ENCODE measurements at regions not wholly inside any gene's neighbourhood (a gene's known extent, or its start where the extent isn't known, plus 50 kb on each side); places are given as distances from the start of the nearest gene placed in this dataset.
"Not testable (repeated sequence)": the region's sequence is repeated elsewhere in the genome, so short reads cannot be mapped to it uniquely, and the experiment has no call there.

DNA sequence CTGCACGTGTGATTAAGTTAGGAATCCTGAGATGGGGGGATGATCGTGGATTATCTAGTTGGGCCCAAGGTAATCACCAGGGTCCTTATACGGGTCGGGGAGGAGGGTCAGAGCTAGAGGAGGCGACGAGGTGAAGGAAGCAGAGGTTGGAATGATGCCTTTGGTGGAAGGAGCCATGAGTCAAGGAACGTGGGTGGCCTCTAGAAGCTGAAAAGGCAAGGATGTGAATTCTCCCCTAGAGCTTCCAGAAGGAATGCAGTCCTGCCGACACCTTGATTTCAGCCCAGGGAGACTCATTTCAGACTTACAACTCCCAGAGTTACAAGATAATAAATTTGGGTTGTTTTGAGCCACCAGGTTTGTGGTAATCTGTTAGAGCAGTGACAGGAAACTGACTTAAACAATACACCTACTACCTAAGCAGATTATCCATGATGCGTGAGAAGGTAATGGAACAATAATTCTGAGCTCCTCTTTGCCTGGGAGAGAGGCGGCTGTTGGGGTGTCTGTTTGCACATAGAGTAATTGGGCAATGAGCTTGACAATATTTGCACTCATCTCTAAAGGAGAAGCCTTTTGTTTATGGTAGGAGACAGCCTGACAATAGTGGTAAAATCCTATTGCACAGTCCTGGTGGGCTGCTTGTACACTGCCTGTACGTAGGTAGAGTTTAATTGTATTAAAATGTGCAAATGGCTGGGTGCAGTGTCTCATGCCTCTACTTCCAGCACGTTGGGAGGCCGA is 129.3 kb upstream of the IER5L start:
- DNase-seq (ENCODE audit: low spot score): peak; percentile 24
- Histone ChIP-seq H3K4me3 (no peak overlapping the region), H3K27ac (no peak overlapping the region)
- TF ChIP-seq, protein P1, sequence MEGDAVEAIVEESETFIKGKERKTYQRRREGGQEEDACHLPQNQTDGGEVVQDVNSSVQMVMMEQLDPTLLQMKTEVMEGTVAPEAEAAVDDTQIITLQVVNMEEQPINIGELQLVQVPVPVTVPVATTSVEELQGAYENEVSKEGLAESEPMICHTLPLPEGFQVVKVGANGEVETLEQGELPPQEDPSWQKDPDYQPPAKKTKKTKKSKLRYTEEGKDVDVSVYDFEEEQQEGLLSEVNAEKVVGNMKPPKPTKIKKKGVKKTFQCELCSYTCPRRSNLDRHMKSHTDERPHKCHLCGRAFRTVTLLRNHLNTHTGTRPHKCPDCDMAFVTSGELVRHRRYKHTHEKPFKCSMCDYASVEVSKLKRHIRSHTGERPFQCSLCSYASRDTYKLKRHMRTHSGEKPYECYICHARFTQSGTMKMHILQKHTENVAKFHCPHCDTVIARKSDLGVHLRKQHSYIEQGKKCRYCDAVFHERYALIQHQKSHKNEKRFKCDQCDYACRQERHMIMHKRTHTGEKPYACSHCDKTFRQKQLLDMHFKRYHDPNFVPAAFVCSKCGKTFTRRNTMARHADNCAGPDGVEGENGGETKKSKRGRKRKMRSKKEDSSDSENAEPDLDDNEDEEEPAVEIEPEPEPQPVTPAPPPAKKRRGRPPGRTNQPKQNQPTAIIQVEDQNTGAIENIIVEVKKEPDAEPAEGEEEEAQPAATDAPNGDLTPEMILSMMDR (IDR thresholded peaks at IDR 0.05): no peak

DNA sequence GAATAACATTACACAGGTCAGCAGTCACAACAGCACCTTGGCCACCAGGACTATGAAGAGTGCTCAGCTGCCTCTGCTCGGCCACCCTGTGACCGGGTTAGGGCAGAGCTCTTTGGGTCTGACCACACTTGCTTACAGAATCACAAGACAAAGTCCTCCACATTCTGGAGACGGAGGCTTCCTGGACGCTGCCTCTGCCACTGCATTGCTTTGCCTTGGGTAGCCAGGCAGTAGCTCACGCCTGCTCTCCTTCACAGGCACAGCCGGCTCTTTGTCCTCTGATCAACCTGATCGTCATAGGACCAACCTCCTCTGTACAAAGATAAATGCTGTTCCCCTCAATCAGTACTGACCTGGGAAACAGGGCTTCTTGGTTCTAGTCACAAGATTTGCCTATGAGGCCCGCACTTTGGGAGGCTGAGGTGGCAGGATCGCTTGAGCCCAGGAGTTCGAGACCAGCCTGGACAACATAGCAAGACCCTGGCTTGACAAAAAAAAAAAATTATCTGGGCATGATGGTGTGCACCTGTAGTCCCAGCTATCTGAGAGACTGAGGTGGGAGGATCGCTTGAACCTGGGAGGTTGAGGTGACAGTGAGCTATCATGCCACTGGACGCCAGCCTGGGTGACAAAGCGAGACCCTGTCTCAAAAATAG is 128.4 kb upstream of the IER5L start:
- no peak overlapping the region for H3K27ac ChIP-seq

DNA sequence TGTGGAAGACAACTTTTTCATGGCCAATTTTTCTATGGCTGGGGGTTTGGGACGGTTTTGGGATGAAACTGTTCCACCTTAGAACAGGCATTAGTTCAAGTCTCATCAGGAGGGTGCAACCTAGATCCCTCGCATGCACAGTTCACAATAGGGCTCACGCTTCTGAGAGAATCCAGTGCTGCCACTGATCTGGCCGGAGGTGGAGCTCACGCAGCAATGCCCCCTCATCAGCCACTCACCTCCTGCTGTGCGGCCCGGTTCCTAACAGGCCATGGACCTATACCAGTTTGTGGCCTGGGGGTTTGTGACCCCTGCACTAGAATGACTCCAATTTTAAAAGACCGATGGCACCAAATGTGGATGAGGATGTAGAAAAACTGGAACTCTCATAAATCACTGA is 127.2 kb upstream of the IER5L start:
- Histone ChIP-seq H3K27ac (no peak overlapping the region), H3K4me3 (no peak overlapping the region)
- peak; percentile 31 for DNase-seq (ENCODE audit: low spot score)
- TF ChIP-seq, protein P1 (IDR thresholded peaks at IDR 0.05): no peak

More for the DNA sequence above, 128.4 kb upstream of the IER5L start:
- TF ChIP-seq, protein P1 (IDR thresholded peaks at IDR 0.05): no peak
- DNase-seq (ENCODE audit: low spot score): peak; percentile 36
- H3K4me3 ChIP-seq: no peak overlapping the region

DNA sequence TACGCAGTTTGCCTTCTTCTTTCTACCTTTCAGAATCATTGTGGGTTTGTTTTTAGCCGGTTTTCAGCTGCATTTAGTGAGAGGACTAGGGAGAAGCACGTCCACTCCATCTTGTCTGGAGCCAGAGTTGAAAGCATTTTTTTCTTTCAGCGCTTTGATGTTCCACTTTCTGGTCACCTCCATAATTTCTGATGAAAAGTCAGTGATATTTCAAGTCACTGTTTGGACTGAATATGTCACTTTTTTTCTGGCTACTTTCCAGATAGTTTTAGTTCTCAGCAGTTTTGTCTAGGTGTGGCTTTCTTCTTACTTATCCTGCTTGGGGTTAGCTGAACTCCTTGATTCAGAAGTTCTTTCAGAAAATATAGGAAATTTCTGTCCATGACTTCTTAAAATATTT is 123.9 kb upstream of the IER5L start:
- Histone ChIP-seq H3K27ac (no peak overlapping the region), H3K4me3 (no peak overlapping the region)
- DNase-seq (ENCODE audit: low spot score): no peak
- TF ChIP-seq, protein P1 (IDR thresholded peaks at IDR 0.05): no peak

DNA sequence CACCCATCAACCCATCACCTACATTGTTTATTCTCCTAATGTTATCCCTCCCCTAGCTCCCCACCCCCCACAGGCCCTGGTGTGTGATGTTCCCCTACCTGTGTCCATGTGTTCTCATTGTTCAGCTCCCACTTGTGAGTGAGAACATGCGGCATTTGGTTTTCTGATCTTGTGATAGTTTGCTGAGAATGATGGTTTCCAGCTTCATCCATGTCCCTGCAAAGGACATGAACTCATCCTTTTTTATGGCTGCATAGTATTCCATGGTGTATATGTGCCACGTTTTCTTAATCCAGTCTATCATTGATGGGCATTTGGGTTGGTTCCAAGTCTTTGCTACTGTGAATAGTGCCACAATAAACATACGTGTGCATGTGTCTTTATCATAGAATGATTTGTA is 118.1 kb upstream of the IER5L start:
- not testable (repeated sequence) for H3K4me3 ChIP-seq; DNase-seq (ENCODE audit: low spot score); H3K27ac ChIP-seq

DNA sequence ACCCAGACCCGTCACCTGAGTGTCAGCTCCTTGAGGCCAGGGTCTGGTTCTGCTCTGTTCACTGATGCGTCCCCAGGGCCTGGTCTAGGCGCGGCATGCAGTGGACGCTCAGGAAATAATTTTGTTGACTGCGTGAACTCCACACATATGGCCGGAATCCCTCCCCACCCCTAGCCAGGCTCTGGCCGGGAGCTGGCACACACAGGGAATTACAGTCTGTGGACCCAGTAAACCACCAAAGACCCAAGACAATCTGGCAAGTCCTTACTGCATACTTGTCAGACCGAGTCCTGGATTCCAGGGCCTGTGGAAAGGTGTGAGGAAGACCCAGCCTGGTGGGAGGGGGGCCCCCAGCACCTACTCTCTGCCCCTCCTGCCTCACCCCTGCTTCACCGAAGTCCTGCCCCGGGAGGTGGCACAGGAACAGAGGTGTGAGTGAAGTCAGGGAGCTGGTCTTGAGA is 113.0 kb upstream of the IER5L start:
- TF ChIP-seq, protein P1 (IDR thresholded peaks at IDR 0.05): no peak
- peak; percentile 68 for DNase-seq (ENCODE audit: low spot score)
- Histone ChIP-seq H3K4me3 (no peak overlapping the region), H3K27ac (no peak overlapping the region)

DNA sequence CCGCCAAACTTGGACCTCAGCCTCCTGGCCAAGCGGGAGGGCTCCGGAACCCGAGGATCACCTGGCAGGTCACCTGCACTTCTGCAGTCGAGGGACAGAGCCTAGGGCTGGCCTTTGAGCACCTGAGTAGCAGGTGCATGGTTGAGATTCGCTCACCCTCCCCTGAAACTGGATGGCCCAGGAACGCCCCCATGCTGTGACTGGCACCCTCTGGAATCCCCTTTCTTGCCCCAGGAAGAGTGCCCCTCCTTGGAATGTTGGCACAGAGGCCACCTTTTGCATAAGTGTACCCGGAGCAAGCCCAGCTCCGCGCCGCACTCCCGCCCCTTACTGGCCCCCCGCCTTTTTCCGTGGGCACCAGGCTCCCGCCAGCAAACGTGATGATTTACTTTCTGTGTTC is 112.5 kb upstream of the IER5L start:
- Histone ChIP-seq H3K4me3 (no peak overlapping the region), H3K27ac (no peak overlapping the region)
- TF ChIP-seq, protein P1 (IDR thresholded peaks at IDR 0.05): no peak
- peak; percentile 56 for DNase-seq (ENCODE audit: low spot score)

Data from coronary artery (tissue), 2 donors.